ENCODE measurements at regions not wholly inside any gene's neighbourhood (a gene's known extent, or its start where the extent isn't known, plus 50 kb on each side); places are given as distances from the start of the nearest gene placed in this dataset.

- Histone ChIP-seq H3K9me3 (no peaks in the 10 kb centered on the region), H3K4me2 (no peak overlapping the region), H3K4me1 (no peaks in the 10 kb centered on the region), H3K4me3 (no peak overlapping the region), H3K27ac (no peak overlapping the region)
- FAIRE-seq: no peak
- no peak for DNase-seq (ENCODE audit: low read depth in 1 of 2, low spot score in 1 of 2)
- CTCF ChIA-PET: no interaction called here
- WGBS (ENCODE audit: missing lambda C conversion rate): 15% methylated on average over 3 of the region's 3 CpGs
- POLR2A ChIA-PET: no interaction called here
- TF ChIP-seq RCOR1 (IDR thresholded peaks at IDR 0.05; ENCODE audit: low read depth, low read length) (no peak), ESRRA (IDR thresholded peaks at IDR 0.05; ENCODE audit: borderline replicate concordance, low read length) (no peak), BHLHE40 (IDR thresholded peaks at IDR 0.05; ENCODE audit: low read depth, low read length) (no peak), FOXS1 (CRISPR knock-in tag; IDR thresholded peaks at IDR 0.05) (no peak), HDAC2 (IDR thresholded peaks at IDR 0.05) (no peak)
- no peak for ATAC-seq
Observed at GRCh38 chrX:137742846-137743245, 176.9 kb downstream of the ZIC3 start.

DNA sequence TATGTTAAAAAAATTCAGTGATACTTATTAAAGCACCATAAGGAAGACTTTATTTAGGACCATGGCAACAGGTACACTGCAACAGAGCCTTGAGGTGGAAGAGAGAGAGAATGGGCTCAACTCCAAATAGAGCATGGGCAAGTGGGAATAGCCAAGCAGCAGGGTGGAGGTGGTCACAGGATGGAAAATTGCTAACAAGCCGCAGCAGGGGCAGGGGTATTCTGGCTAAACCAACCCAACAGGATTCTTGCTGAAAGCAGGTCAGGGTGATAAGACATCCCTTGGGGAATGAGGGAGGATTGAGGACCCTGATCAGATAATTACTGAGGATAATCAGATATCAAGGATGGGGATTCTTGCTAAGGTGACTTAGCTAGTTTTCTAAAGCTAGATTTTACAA lies 177.5 kb downstream of the ZIC3 start:
- Histone ChIP-seq H3K27ac (no peak overlapping the region), H3K4me2 (no peak overlapping the region), H3K9me3 (no peaks in the 10 kb centered on the region), H3K4me3 (no peak overlapping the region), H3K4me1 (no peaks in the 10 kb centered on the region)
- POLR2A ChIA-PET: no interaction called here
- WGBS (ENCODE audit: missing lambda C conversion rate): 0% methylated on average over 1 of the region's 1 CpG
- no peak for DNase-seq (ENCODE audit: low read depth in 1 of 2, low spot score in 1 of 2)
- TF ChIP-seq, protein P1, sequence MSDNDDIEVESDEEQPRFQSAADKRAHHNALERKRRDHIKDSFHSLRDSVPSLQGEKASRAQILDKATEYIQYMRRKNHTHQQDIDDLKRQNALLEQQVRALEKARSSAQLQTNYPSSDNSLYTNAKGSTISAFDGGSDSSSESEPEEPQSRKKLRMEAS (IDR thresholded peaks at IDR 0.05): no peak
- TF ChIP-seq FOXS1 (CRISPR knock-in tag; IDR thresholded peaks at IDR 0.05) (no peak), TP53 (CRISPR knock-in tag; IDR thresholded peaks at IDR 0.05) (no peak), EHF (CRISPR knock-in tag; IDR thresholded peaks at IDR 0.05) (no peak), HEYL (CRISPR knock-in tag; IDR thresholded peaks at IDR 0.05) (no peak), BCL3 (IDR thresholded peaks at IDR 0.05) (no peak), CBX8 (IDR thresholded peaks at IDR 0.05) (no peak), POLR2A (IDR thresholded peaks at IDR 0.05; ENCODE audit: low read length) (no peak), E2F6 (IDR thresholded peaks at IDR 0.05; ENCODE audit: borderline replicate concordance, low read depth) (no peak), PHF8 (IDR thresholded peaks at IDR 0.05; ENCODE audit: borderline replicate concordance, low read depth) (no peak), FOSL2 (IDR thresholded peaks at IDR 0.05) (no peak), FOSL2 (CRISPR knock-in tag; IDR thresholded peaks at IDR 0.05) (no peak), MYC (IDR thresholded peaks at IDR 0.05; ENCODE audit: borderline replicate concordance, low read length) (no peak), SMC3 (IDR thresholded peaks at IDR 0.05) (no peak), RCOR1 (IDR thresholded peaks at IDR 0.05; ENCODE audit: low read depth, low read length) (no peak), ZSCAN20 (CRISPR knock-in tag; IDR thresholded peaks at IDR 0.05) (no peak), EP300 (IDR thresholded peaks at IDR 0.05) (no peak), MAFK (IDR thresholded peaks at IDR 0.05; ENCODE audit: partially characterized antibody) (no peak), CHD2 (IDR thresholded peaks at IDR 0.05; ENCODE audit: low read length, partially characterized antibody) (no peak)
- CTCF ChIA-PET: no interaction called here
- FAIRE-seq: no peak
- no peak for ATAC-seq

GRCh38 chrX:137746289-137746688 lies 180.4 kb downstream of the ZIC3 start:
- ChIA-PET POLR2A (no interaction called here), CTCF (interaction anchor here (0.6 kb wide), 1 partner anchor 17 kb away, joined by 5 read pairs; no protein-coding TSS in a partner anchor)
- no peak overlapping the region for H3K27ac ChIP-seq
- TF ChIP-seq HMGXB4 (CRISPR knock-in tag; IDR thresholded peaks at IDR 0.05; ENCODE audit: borderline replicate concordance) (no peak), HOXB13 (CRISPR knock-in tag; IDR thresholded peaks at IDR 0.05; ENCODE audit: low read depth) (no peak), PHF8 (IDR thresholded peaks at IDR 0.05; ENCODE audit: borderline replicate concordance, low read depth) (no peak), HDAC2 (IDR thresholded peaks at IDR 0.05) (no peak), E2F6 (IDR thresholded peaks at IDR 0.05; ENCODE audit: borderline replicate concordance, low read depth) (no peak), ZNF302 (CRISPR knock-in tag; IDR thresholded peaks at IDR 0.05) (no peak), JUNB (IDR thresholded peaks at IDR 0.05) (no peak), RAD21 (conservative IDR thresholded peaks at IDR 0.05 in 1 of 2, IDR thresholded peaks at IDR 0.05 in 1 of 2) (no peak), BHLHE40 (IDR thresholded peaks at IDR 0.05; ENCODE audit: low read depth, low read length) (no peak), SMC3 (IDR thresholded peaks at IDR 0.05) (no peak)
- no peaks in the 10 kb centered on the region for H3K9me3 ChIP-seq
- DNase-seq (ENCODE audit: low read depth in 1 of 2, low spot score in 1 of 2) (no peak), ATAC-seq (no peak), FAIRE-seq (no peak)
- H3K4me3 ChIP-seq: no peak overlapping the region
- H3K4me1 ChIP-seq: no peaks in the 10 kb centered on the region
- no peak overlapping the region for H3K4me2 ChIP-seq
- 30% methylated on average over 1 of the region's 1 CpG for WGBS (ENCODE audit: missing lambda C conversion rate)

All from A549 (cell line).